Renal cortex interstitium (tissue), 11 donors: ENCODE measurements at regions not wholly inside any gene's neighbourhood (a gene's known extent, or its start where the extent isn't known, plus 50 kb on each side); places are given as distances from the start of the nearest gene placed in this dataset.

Experiments
- DNase-seq, 11 donors: peaks; one replicate each; pipeline ENCODE4 v3.0.0-alpha.2; 2013; ENCODE audit warnings: low read depth in 9 of 11, low spot score in 4 of 11; ENCODE audit errors: extremely low read depth in 1 of 11

- DNase-seq = no peak
Measured at GRCh38 chr9:107693625-107694326, 204.2 kb upstream of the KLF4 start.

- DNase-seq = no peak
Measured at GRCh38 chr9:107691664-107692063, 202.1 kb upstream of the KLF4 start.

- no peak for DNase-seq
Measured at GRCh38 chr9:107690021-107690420, 200.5 kb upstream of the KLF4 start.

- no peak for DNase-seq
Measured at GRCh38 chr9:107688728-107689127, 199.2 kb upstream of the KLF4 start.

- DNase-seq = no peak
Measured at GRCh38 chr9:107685901-107686300, 196.3 kb upstream of the KLF4 start.

GRCh38 chr9:107685376-107685775, 195.8 kb upstream of the KLF4 start:
- DNase-seq = no peak

GRCh38 chr9:107684224-107684623, 194.7 kb upstream of the KLF4 start:
- no peak for DNase-seq

GRCh38 chr9:107683566-107683965, 194.0 kb upstream of the KLF4 start:
- no peak for DNase-seq

GRCh38 chr9:107681988-107682387, 192.4 kb upstream of the KLF4 start:
- DNase-seq = no peak

- DNase-seq = no peak
Measured at GRCh38 chr9:107675351-107676259, 186.0 kb upstream of the KLF4 start.

GRCh38 chr9:107674721-107675277, 185.2 kb upstream of the KLF4 start:
- DNase-seq = no peak

- DNase-seq = no peak
Measured at GRCh38 chr9:107673861-107674720, 184.5 kb upstream of the KLF4 start.

GRCh38 chr9:107671588-107671987, 182.0 kb upstream of the KLF4 start:
- DNase-seq = no peak

- no peak for DNase-seq
Measured at GRCh38 chr9:107669422-107669821, 179.9 kb upstream of the KLF4 start.

GRCh38 chr9:107667231-107668070, 177.9 kb upstream of the KLF4 start:
- peak in 1 of 11 donors; percentile 25 for DNase-seq

GRCh38 chr9:107665057-107665456, 175.5 kb upstream of the KLF4 start:
- no peak for DNase-seq

- no peak for DNase-seq
Measured at GRCh38 chr9:107660976-107661375, 171.4 kb upstream of the KLF4 start.

GRCh38 chr9:107653263-107653821, 163.8 kb upstream of the KLF4 start:
- no peak for DNase-seq
